ENCODE measurements at regions not wholly inside any gene's neighbourhood (a gene's known extent, or its start where the extent isn't known, plus 50 kb on each side); places are given as distances from the start of the nearest gene placed in this dataset.

DNA sequence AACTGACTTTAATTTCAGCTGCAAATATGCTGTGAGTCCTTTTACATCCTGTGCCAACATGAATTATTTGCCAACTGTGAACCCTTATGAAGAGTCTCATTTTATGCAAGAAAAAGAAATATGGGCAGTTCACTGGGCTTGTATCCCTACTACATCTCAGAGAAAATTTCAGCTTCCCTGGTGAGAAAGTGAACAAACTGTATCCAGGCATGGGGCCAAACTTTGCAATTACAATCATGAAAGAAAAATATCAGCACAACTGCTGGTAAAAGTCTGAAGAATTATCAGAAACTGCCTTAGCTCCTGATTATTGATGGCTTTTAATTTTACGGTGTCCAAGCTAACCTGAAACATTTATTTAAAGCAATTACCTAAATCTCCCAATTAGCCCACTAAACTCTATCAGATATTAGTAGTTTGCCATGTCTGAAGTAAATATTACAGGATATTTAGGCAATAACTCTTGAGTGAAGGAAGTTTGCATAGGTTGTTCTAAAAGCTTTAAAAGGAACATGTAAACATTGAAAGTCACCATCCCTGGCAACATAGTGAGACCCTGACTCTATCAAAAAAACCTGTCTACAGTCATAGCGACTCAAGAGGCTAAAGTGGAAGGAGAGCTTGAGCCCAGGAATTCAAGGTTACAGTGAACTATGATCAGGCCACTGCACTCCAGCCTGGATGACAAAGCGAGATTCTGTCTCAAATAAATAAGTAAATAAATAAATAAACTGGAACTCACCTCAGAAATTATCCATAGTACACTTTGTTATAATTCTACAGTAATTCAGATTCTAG lies 83.9 kb upstream of the HCN1 start:
- TF ChIP-seq CTCF (IDR thresholded peaks at IDR 0.05) (no peak), POLR2AphosphoS5 (IDR thresholded peaks at IDR 0.05; ENCODE audit: low read depth, low read length) (no peak)
